NK-92 (cell line): ENCODE measurements at regions not wholly inside any gene's neighbourhood (a gene's known extent, or its start where the extent isn't known, plus 50 kb on each side); places are given as distances from the start of the nearest gene placed in this dataset.

Experiments used
- DNase-seq: peaks from one replicate; lab custom pipeline; 2025; ENCODE audit not compliant: unreplicated experiment; lab: John Stamatoyannopoulos, UW

GRCh38 chr15:47644722-47645121, 72.6 kb upstream of the SEMA6D start:
- no peak for DNase-seq

DNA sequence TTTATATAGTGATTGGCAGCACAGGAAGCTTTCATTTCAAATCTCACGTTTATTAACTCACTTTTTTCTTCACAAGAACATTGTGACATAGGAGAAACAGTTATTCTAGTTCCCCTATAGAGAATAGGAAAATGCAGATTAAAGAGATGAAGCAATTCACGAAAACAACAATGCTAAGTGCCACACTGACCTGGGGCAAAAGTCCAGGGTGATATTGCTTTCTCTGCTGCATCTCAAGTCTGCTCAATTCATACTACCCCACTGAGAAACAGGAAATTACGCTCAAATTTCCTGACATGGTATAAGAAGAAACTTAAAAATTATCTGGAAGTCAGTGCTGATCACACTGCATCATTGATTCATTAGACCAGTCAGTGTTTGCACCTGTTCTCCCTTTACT, 66.7 kb upstream of the SEMA6D start:
- no peak for DNase-seq

- no peak for DNase-seq
These were observed 65.0 kb upstream of the SEMA6D start for GRCh38 chr15:47652328-47652727.

DNA sequence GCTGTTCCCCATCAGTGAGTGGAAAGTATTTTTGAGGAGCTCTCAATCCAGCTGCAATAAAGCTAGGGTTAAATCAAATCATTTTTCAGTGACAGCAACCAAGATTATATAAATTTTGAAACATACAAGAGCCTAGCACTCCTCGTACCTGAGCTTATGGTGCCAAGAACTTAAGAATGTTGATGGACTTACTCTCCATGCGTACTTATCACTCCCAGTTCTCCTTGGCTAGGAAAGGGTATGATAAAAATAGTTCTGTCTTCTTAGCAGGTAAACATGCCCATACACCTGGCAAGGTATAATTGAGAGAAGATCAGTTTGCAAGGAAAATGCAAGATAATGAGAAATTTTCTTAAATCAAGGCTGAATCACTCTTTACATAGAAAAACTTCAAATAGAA, 64.5 kb upstream of the SEMA6D start:
- DNase-seq = no peak

DNA sequence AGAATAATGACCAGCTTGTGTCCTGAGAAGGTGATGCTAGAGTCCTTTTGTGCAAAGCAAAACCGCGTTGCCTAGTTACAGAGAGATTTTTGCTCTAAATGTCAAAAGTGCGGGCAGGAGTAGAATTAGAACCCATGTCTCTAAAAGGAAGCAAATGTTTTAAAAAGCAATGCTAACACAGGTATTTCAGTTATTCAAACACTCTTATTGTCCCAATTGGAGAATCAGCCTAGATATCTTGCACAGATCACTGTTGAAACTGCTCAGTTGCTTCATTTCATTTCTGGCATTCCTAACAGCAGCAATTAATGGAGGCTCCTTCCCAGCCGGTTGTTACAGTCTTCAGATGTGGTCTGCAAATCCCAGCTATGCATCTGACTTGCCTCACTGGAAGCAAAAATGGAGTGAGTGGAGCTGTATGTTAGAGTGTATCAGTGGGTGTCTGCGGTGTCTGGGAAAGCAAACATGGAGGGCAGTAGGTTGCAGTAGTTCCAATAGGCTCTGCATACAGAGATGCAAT, 55.6 kb upstream of the SEMA6D start:
- no peak for DNase-seq

GRCh38 chr15:47663101-47663500, 54.2 kb upstream of the SEMA6D start:
- DNase-seq = no peak
